NCI-H1694 treated with DMSO at 0.1 percent for 48 hours (cell line): ENCODE measurements at regions not wholly inside any gene's neighbourhood (a gene's known extent, or its start where the extent isn't known, plus 50 kb on each side); places are given as distances from the start of the nearest gene placed in this dataset.

Source experiments
- DNase-seq: peaks from one replicate; lab custom pipeline; 2025; lab: John Stamatoyannopoulos, UW

DNA sequence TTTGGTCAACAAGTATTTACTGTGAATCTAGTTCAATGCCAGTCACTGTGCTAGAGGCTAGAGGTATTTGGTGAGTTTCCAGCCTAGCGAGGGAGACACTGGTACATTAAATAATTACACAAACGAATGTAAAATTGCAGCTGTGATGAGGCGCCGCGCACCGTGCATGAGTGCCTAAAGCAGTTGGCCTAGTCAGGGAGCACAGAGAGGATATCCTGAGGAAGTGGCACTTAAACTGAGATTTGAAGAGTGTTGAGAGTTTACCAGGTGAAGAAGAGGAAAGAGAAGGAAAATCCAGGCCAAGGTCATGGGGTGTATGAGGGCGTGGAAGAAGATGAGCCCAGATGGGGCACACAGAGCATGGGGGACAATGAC is 157.6 kb upstream of the NDUFV2 start:
- DNase-seq, result no peak

DNA sequence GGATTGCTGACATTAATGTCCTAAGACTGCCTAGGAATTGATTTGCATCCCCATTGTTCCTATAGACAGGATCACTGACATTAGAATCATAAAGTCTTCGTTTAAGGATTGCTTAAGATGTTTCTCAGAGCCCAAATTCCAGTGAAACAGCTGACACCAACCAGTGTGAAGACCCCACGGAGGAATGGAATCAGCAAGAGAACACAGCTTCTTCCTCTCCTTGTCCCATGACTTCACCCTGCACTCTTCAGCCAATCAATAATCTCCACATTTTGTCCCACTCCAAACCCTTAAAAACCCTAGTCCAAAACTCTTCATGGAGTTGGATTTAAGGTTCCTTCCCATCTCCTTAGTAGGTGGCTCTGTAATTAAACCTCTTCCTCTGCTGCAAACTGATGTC is 157.0 kb upstream of the NDUFV2 start:
- DNase-seq, result no peak

DNA sequence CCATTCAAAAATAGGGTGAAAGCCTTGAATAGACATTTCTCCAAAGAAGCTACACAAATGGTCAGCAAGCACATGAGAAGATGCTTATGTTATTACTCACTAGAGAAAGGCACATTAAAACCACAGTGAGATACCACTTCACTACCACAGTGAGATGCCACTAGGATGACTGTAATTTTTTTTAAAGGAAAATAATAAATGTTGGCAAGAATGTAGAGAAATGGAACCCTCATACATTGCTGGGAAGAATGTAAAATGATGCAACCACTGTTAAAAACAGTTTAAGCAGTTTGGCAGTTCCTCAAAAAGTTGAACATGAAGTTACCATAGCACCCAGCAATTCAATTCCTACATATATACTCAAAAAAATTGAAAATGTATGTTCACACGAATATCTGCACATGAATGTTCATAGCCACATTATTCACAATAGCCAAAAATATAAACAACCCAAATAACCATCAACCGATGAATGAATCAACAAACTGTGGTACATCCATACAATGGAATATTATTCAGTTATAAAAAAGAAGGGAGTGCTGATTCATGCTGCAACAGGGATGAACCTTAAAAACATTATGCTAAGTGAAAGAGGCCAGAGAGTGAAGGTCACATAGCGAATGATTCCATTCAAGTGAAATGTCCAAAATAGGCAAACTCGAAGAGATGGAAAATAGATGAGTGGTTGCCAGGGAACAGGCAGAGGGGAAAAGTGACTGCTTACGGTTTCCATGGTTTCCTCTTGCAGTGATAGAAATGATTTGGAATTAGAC is 156.2 kb upstream of the NDUFV2 start:
- no peak for DNase-seq

DNA sequence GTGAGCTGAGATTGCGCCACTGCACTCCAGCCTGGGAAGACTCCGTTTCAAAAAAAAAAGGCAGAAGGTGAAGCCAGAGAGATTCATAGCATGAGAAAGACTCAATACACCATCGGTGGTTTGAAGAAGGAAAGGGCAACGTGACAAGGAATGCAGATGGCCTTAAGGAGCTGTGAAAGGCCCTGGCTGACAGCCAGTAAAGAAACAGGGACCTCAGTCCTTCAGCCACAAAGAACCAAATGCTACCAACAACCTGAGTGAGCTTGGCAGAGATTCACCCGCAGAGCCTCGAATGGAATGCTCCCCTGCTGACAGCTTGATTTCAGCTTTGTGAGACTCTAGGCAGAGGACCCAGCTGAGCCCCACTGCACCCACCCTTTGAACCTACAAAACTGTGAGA is 154.9 kb upstream of the NDUFV2 start:
- no peak for DNase-seq

DNA sequence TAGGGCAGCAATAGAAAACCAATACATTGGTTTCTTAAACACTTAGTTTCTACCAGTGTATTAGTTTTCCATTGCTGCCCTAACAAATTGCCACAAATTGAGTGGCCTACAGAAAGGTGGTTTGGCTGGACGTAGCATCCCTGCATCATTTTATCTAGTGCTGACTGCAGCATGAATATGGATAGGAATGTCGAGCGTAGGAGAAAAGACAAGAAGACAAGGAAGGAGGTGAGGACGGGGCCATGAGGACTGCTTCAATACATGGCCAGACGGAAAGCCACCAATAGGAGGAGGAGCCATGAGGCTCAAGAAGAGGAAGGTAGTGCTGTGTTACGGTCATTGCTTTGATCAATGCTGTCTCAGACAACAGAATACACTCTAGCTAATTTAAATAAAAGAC is 154.5 kb upstream of the NDUFV2 start:
- no peak for DNase-seq

DNA sequence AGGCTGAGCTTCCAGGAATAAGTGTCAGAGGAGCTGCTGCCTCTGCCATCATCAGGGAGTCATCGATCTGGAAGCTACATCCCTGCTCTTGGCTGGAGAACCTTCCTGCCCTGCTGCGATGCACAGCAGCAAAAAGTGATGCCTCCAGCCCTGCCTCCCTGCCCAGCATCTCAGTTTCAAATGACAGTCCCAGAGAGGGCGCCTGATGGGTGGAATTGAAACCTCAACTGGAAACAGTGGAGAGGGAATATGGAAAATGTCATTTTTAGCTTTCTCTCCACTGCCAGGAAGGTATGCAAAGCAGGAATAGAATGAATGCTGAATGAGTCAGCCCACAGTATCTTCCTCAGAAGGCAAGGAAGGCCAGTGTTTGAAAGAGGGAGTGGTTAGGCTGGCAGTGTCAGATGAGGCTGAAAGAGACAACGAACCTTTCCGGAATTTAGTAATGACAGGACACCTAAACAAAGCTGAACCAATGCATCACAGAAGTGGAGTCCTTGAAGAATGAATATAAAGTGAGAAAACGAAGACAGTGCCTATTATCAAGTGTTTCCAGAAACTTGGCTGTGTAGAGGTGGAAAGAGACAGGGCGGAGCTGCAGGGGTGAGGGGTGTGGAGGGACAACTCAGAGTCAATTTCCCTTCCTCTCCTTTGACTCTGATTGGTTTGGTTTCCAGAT is 153.9 kb upstream of the NDUFV2 start:
- DNase-seq, result peak; percentile 37

DNA sequence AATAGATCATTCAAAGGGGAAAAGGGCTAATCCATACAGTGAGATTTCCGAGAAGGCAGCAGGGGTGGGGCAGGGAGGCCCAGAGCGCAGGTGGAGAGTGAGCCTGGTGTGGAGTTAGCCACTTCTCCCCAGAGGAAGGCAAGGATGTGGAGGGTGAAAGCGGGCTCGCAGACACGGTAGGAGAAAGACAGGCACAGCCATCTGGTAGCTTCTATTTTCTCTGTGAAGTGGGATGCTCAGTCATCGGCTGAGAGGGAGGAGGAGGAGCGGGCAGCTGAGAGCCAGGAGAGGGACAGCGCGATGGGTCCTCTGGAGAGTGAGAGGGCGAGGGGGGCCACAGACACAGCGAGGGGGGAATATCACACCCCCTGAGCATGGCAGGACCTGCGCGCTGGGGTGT is 153.3 kb upstream of the NDUFV2 start:
- DNase-seq, result peak; percentile 66

DNA sequence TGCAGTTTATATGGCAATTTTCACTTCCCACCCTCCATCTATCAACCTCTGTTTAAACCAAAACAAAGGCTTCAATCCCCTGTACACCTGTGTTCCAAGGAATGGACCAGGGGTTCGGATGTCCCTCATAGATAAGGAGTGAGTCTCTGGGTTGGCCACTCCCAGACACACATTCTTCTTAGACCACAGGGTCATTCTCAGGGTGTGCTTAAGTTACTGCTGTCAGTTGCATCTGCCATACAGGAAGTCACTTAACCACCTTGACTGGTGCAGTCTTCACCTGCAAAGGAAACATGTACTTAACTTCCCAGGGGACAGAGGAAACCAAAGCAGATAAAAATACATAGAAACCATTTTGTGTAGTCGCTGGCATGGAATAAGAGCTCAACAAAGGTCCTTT is 151.0 kb upstream of the NDUFV2 start:
- DNase-seq, result no peak

DNA sequence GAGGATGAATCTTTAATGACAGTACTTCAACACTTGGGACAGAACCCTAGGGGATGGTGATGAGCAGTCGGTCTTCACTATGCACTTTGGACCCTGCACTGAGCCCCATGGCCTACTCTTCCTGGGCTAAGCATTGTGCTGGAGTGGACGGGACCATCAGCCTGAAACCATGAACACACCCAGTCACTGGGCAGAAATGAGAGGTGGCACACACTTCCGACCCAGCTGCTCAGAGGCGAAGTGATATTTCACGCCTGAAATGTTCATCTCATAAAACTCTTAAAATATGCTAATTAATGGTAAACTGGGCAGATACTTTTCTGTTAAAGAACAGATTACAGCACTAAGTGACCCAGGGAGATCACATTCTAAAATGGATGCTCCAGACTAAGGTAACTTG is 150.3 kb upstream of the NDUFV2 start:
- DNase-seq, result no peak

DNA sequence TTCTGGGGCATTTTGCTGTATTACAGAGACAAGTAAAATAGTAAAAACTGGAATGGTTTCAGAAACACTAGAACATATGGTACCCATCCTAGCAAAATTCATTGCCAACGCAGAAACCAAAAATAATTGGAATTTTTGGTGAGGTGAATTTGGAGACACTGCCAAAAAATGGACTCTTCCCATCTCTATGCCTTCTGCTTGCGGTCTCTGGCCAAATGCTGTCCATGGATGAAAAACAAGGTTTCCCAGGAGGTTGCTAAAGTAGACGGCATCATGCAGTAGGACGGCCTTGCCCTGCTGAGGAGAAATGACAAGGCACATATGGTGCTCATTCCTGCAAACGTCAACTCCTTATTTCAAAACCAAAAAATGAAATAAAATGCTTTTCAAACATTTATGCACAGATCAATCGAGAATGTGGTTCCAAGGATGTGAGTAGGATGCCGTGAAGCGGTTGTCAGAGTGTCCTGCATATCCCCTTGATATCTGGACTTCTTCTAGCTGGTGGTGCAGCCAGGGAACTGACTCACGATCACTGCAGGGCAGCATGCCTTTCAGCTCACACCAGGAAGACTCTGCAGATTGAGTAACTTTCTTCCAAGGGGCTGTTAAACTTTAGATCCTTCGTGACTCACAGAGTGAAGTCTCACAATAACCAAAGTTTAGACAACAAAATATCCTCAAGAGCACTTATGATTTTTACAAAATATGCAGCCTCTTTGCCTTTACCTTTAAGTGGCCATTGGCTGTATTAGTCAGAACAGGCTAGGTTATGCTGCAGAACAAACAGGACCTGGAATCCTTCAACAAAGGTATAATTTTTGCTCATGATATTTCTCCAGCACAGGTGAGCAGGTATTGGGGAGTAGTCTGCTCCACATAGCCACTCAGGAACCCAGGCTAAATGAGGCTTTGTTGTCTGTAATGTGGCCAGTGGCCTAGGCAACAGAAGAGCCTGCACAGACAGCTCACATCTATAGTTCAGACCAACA is 149.4 kb upstream of the NDUFV2 start:
- DNase-seq, result peak; percentile 66

DNA sequence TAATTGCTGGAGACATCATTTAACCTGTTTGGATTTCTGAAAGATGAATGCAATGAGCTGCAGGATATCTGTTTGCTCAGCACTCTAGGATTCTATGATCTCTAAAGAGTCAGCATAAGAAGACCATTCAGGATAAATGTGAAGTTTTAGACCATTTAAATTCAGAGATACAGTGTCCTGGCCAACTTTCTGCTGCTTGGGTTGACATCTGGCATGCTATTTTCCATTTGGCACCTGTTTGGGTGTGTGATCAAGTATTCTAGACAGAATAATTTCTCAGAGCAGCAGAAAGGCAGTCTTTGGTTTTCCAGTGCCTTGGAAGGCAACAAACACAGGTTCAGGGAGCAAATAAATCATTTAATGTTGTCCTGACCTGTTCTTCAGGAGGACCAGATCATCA is 144.8 kb upstream of the NDUFV2 start:
- peak; percentile 2 for DNase-seq

DNA sequence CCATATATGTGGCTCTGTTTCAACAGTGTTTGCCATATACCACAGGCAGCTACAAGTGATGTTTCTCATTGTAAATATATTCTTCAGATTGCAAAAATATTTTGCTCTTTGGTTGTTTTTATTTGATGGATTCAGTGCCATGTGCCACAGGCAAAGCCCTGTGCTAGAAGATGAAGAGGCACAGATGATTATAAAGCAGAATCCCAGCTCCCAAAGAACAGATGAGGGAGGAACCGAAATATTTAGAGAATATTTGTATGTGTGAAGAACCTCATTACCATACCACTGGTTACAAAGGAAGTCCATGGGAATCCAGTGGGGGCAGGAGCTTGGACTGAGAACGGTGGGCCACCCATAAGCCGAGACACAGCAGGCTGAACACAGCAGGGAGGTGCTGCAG is 143.8 kb upstream of the NDUFV2 start:
- DNase-seq, result no peak

DNA sequence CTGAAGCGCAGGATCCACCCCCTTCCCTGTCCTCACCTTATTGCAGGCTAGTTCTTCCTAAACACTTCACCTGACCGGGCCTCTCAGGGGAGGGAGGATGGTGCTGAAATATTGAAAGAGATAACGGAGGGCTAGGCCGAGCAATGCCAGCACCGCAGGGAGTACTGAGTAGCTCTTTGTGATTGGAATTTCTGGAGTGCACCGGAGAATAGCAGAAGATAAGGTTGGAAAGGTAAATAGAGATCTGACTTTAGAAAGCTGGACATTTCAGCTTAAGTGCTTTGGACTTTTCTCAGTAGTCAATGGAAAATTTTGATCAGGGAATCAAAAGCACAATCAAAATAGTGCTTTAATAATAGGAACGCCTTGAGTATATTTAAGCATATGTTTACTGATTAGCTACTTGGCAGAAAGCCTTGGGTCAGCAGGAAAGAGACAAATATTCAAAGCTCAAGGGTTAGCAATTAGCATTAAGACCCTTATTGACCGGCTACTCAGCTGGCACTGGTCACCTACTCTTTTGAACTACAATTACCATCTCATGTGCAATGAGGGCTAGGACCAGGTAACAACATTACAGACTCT is 142.9 kb upstream of the NDUFV2 start:
- DNase-seq, result no peak

DNA sequence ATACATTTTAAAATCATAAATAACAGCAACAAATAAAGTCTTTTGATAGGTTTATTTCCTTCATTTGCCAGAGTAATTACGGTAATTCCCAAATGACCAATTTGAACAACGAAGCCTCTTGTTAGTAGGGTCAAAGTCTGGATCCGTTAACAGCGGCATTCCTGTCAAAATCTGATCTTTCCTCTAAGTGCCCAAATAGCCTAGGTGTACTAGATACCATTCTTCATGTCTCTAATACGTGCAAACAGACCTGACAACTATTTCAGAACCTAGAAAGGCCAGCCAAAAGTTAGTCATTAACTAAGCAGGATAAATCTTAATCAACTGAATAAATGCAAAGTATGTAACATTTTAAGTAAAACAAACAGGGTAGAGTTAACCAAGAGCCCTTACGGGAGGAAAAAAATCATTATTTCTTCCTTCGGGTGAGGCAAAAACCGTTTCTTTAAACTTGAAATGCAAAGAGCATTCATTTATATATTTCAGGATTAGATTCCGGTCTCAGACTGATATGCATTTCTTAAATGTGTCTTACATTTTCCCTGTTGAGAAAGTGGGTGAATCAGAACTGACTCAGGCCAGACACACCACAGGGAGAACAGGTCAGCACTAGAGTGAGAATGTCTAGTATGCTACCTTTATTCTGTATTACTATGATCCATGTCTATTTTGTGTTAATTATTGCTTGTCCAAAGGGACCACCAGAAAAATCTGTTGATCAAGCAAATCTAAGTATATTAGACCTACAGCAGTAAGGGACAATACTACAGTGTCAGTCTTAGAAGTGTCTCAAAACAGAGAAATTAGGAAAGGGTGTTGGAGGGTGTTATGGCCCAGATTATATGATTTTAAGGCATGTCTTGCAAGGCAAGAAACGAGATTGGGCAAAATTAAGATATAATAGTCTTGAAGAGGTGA is 141.5 kb upstream of the NDUFV2 start:
- no peak for DNase-seq

DNA sequence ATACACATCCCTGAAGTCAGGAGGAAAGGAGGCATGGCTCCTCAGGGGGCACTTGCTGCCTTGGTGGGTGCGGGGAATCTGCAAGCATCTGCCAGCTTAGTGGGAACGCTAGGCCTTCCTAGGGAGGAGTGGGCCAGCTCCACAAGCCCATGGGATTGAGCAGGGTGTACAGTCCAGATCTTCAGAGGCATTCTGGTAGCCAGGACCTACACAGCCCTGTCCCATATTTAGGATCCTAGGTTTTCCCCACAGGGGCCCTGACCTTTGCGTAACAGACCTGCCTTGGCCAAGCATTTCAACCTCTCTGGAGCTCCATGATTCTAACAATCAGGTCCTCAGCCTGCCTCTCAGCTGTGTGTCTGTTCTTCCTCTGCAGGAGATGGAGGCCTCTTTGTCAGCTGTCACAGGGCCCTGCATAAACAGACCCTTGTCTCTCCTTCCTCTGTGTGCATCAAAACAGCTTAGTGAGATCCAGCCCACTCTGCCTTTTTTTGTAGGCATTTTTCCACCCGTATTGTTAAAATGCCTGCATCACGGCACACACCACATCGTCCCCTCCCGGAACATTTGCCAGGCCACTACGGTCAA is 140.2 kb upstream of the NDUFV2 start:
- DNase-seq, result no peak

DNA sequence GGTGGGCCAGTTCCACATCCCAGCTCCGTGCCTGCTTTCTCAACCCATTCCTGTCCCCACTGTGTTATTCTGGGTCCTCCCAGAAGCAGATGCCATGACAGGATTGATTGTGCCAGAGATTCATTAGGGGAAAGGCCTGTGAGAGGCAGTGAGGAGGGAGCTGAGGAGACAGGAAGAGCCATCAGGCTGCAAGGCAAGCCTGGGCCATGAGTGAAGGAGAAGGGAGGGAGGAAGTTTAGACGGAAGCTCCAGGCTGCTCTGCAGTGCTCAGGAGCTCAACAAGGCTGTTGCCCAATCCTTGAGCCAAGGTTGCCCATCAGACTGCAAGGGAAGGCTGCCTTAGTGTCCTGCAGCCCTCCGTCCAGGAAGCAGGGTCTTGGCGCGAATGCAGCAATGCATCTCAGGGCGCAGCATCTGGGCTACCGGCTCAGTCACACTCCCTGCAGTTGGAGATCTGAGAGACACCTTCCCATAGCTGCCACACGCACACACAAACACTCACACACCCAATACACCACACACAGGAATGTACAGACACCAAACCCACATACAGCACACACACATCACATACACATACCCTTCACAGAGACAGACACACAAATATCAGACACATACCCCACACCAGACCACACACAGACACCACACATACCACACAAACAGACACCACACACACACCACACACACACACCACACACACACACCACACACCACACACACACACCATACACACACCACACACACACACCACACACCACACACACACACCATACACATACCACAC is 139.5 kb upstream of the NDUFV2 start:
- DNase-seq, result no peak

DNA sequence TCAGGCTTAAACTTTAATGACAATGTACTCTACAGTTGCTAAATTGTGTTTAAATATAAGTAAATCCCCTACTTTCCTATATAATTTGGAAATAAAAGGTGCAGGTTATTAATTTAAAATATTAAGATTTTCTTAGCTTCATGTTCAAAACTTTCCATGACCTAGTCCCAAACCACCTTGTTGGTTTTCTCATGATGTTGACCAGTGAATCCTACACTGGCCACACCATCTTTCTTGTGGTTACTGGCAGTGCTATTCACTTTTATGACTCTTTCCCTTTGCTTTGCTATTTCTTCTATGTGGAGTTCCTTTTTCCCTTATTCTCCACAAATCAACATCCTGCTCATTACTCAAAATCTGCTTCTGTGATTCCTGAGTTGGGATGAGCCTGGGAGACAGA is 138.6 kb upstream of the NDUFV2 start:
- DNase-seq, result no peak

DNA sequence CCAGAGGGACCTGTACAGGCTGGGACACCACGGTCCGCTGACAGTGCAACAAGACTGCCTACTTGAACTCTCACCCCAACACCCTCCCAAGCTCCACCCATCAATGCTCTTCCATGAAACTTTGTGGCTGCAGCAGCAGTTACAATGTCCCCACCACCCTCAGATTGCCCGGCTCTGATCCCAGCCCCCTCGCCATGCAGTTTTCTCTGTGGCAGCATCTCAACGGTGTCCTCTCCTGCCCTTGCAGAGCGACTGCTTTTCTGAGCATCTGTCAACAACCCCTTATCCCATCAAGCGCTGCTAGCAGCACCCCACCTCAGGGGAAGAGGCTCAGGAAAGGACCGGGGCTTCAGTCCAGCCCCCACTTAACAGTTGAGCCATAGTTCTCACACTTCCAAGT is 137.1 kb upstream of the NDUFV2 start:
- DNase-seq, result no peak

DNA sequence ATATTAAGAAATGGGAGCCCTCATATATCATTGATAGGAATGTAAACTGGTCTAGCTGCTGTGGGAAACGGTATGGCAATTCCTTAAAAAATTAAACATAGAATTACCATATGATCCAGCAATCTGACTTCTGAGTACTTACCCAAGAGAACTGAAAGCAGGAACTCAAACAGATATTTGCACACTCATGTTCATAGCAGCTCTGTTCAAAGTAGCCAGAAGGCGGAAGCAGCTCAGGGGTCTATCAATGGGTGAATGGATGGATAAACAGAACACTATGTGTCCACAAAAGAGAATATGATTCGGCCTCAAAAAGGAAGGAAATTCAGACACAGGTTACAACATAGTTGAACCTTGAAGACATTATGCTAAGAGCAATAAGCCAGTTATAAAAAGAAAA is 135.7 kb upstream of the NDUFV2 start:
- DNase-seq, result no peak

DNA sequence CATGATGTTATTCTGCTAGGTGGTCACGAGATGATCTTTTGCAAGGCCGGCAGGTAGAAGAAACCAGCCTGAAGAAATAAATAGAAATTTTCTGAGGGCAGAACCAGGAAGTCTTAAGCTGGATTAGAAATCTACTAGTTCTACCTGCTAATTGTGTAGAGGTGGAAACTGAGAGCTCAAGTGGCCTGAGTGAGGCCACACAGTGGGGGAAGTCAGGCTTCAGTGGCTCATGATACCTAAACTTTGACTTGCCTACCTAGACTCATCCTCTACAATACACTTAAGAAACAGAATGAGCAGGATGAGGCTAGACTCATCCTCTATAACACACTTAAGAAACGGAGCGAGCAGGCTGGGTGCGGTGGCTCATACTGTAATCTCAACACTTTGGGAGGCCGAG is 134.9 kb upstream of the NDUFV2 start:
- DNase-seq, result no peak
